ENCODE measurements at regions not wholly inside any gene's neighbourhood (a gene's known extent, or its start where the extent isn't known, plus 50 kb on each side); places are given as distances from the start of the nearest gene placed in this dataset.

DNA sequence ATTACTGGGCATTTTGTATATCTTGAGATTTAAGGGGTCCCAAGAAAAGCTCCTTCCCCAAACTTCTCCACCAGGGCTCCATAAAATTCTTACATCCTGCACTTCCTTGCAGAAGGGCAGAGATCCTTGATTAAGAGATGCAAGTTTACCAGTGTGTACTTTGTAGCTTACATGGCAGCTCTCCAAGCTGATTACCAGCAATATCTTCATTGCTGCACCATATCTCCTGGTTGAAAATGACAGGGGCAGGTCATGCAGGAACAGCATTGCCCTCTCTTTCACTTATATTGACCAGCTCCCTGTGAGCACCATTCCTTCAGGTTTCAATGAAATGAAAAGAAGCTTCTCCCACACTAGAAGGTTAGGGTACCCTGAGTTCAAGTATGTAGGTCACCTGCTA lies 184.6 kb upstream of the PHYHIPL start:
- H3K4me3 ChIP-seq = no peak overlapping the region
- no peaks in the 10 kb centered on the region for H3K4me1 ChIP-seq (ENCODE audit: low read depth)
- DNase-seq (peak in 1 of 3 donors; percentile 75), ATAC-seq (peak; percentile 75)
- no peaks in the 10 kb centered on the region for H3K9me3 ChIP-seq
- no peaks in the 10 kb centered on the region for H3K36me3 ChIP-seq (ENCODE audit: low read depth)
- TF ChIP-seq, protein P1, sequence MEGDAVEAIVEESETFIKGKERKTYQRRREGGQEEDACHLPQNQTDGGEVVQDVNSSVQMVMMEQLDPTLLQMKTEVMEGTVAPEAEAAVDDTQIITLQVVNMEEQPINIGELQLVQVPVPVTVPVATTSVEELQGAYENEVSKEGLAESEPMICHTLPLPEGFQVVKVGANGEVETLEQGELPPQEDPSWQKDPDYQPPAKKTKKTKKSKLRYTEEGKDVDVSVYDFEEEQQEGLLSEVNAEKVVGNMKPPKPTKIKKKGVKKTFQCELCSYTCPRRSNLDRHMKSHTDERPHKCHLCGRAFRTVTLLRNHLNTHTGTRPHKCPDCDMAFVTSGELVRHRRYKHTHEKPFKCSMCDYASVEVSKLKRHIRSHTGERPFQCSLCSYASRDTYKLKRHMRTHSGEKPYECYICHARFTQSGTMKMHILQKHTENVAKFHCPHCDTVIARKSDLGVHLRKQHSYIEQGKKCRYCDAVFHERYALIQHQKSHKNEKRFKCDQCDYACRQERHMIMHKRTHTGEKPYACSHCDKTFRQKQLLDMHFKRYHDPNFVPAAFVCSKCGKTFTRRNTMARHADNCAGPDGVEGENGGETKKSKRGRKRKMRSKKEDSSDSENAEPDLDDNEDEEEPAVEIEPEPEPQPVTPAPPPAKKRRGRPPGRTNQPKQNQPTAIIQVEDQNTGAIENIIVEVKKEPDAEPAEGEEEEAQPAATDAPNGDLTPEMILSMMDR (IDR thresholded peaks at IDR 0.05) = no peak
- intact Hi-C loops (cut with DNase I, micrococcal nuclease) = no loop called here

DNA sequence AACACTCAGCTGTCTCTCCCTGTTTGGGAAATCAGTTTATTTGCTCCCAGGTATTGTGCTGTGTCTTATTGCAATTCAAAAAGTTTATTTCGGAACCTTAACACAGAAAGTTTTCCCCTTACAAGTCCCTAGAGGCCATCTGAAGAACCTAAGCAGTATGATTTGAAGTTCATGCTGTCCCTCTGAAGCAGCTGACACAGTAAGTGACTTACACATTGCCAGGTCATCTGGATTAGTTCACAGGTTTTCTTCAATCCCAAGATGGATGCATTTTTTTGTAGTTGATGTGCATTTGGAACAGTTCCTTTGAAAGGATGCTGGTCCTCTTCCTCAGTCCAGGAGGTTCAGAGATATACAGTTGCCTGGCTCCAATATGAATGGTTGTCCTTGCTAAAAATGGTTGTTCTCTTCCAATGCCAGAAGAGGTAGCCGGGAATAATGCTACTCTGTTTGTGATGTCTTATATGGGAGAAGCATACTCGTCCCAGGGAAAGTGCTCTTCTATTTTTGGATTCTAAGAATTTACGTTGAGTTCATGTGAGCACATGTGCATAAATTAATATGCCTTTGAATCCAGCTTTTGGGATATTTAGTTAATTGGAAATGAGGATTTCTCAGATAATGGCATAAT lies 183.5 kb upstream of the PHYHIPL start:
- TF ChIP-seq, protein P1 (IDR thresholded peaks at IDR 0.05) = no peak
- no peak for ATAC-seq

DNA sequence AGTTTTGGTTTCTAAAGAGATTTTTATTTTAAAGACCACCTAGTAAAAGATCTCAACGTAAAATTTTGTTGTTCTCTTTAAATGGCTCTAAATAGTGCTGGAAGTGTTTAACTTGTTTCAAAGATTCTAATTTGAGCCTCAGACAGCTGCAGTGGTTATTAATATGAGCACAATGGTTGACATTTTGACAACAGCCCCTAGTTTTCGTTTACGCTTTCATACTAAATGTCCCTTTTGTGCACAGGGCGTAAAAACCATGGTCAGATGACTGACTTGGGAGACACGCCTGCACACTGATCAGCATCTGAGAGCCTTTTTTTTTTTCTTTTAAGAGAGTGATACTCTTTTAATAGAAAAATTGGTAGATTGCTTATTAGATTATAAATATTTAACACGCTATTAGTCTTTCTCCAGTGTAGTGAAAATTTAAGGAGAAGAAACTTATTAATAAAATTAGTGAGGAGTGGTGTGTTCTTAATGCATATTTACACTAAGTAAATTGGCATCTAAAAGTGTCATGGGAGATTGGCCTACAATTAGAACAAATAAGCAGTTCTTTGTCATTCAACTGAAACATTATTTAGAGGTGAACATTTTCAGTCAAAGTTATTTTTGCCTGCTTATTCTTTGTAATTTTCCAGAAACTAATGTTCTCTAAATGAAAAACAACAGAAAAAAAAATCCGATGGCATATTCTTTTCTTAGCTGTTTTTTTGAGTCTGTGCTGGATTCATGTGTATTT lies 182.8 kb upstream of the PHYHIPL start:
- TF ChIP-seq, protein P1 (IDR thresholded peaks at IDR 0.05) = no peak
- intact Hi-C loops (cut with DNase I, micrococcal nuclease) = no loop called here
- DNase-seq = no peak
- no peak overlapping the region for H3K4me3 ChIP-seq
- no peak for ATAC-seq
- no peaks in the 10 kb centered on the region for H3K4me1 ChIP-seq (ENCODE audit: low read depth)
- no peaks in the 10 kb centered on the region for H3K36me3 ChIP-seq (ENCODE audit: low read depth)
- no peaks in the 10 kb centered on the region for H3K9me3 ChIP-seq

More for the DNA sequence above, 183.5 kb upstream of the PHYHIPL start:
- no peak for DNase-seq
- H3K9me3 ChIP-seq = no peaks in the 10 kb centered on the region
- intact Hi-C loops (cut with DNase I, micrococcal nuclease) = no loop called here
- no peaks in the 10 kb centered on the region for H3K36me3 ChIP-seq (ENCODE audit: low read depth)
- no peaks in the 10 kb centered on the region for H3K4me1 ChIP-seq (ENCODE audit: low read depth)
- H3K4me3 ChIP-seq = no peak overlapping the region

DNA sequence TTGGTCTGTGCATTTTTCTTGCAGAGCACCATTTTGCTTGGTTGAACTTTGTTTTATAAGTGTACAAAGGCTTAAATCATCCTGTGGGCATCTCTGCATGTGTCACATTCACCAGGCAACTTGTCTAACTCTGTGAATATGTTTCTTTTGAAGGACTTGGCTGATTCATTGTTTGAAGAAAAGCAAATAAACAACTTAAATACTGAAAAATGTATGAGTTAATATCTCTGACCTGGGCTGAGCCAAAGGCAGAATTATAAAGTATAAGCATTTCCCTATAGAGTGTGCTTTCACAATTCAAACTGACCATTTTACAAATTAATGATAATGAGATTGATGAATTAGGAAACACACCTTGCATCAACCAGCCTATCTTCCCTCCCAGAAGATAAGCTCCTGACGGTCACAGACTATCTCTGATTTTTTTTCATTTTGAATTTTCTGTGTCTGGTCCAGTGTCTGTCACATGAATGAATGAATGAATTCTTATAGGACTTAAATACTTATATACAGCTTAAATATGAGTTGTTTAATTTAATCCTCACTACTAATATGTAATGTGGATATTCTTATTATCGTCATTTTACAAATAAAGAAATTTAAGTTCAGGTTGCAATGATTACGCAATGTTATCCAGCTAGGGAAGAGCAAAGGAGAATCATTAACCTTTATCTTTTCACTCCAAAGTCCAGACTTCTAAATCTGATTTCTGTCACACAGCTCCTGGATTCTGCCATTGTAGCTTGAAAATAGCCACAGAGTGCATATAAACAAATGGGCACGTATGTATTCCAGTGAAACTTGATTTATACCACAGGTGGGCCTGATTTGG lies 182.0 kb upstream of the PHYHIPL start:
- TF ChIP-seq, protein P1 (IDR thresholded peaks at IDR 0.05) = no peak
- ATAC-seq (no peak), DNase-seq (no peak)
- Histone ChIP-seq H3K4me1 (ENCODE audit: low read depth) (no peaks in the 10 kb centered on the region), H3K36me3 (ENCODE audit: low read depth) (no peaks in the 10 kb centered on the region), H3K4me3 (no peak overlapping the region), H3K9me3 (no peaks in the 10 kb centered on the region)
- intact Hi-C loops (cut with DNase I, micrococcal nuclease) = no loop called here

DNA sequence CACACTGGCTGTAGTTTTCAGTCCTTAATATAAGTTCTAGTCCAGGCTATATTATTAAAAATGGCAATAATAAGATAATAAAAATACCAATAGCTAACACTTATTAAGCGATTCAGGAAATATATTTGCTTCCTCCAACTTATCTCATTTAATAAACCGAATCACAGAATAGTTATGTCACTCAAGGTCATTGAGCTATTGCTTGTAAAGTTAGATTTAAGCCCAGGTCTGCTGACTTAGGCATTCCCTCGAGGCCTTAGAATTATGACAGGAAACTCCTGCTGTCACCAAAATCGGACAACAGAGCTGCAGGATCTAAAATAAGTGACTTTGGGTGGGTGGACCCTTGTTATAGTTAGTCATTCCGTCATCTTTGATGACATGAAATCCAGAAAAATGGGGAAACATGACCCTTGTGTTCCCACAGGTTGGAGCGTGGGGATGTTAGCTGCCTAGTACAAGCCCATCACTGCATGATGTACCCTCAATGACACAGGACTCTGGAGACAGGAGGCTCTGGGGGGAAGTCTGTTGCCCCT lies 181.3 kb upstream of the PHYHIPL start:
- H3K4me3 ChIP-seq = no peak overlapping the region
- DNase-seq (no peak), ATAC-seq (no peak)
- TF ChIP-seq, protein P1 (IDR thresholded peaks at IDR 0.05) = no peak
- no peaks in the 10 kb centered on the region for H3K36me3 ChIP-seq (ENCODE audit: low read depth)
- no peaks in the 10 kb centered on the region for H3K4me1 ChIP-seq (ENCODE audit: low read depth)
- intact Hi-C loops (cut with DNase I, micrococcal nuclease) = no loop called here
- no peaks in the 10 kb centered on the region for H3K9me3 ChIP-seq
